Spleen (tissue), 11 donors: ENCODE measurements at regions not wholly inside any gene's neighbourhood (a gene's known extent, or its start where the extent isn't known, plus 50 kb on each side); places are given as distances from the start of the nearest gene placed in this dataset.

ENCODE experiments used
- DNase-seq: peaks from one replicate; pipeline ENCODE4 v3.0.0-alpha.2; 2020
- H3K27ac ChIP-seq, 8 donors: fragments of 200-600 bp; sonication (generic) in 7 of 8; 1 replicate in 4 of 8; 2 replicates in 4 of 8; pipeline versions ENCODE4 v1.5.0 to v1.8.0; 2016 to 2021; ENCODE audit warnings: inconsistent platforms in 4 of 8, mild to moderate bottlenecking in 4 of 8, moderate library complexity in 1 of 8
- H3K27me3 ChIP-seq, 7 donors: fragments of 200-600 bp; sonication (generic) in 6 of 7; replicated peaks in 1 of 7; 1 replicate in 4 of 7; 2 replicates in 3 of 7; pipeline versions ENCODE4 v1.5.0 to v1.8.0; 2016 to 2021; ENCODE audit warnings: inconsistent platforms in 3 of 7, mild to moderate bottlenecking in 1 of 7
- H3K36me3 ChIP-seq, 6 donors: fragments of 200-600 bp; sonication (generic) in 5 of 6; 1 replicate in 4 of 6; 2 replicates in 2 of 6; pipeline versions ENCODE4 v1.5.0 to v1.8.0; 2016 to 2021; ENCODE audit warnings: inconsistent platforms in 2 of 6
- H3K4me1 ChIP-seq, 6 donors: fragments of 200-600 bp; sonication (generic) in 5 of 6; 1 replicate in 3 of 6; 2 replicates in 3 of 6; pipeline versions ENCODE4 v1.5.0 to v1.8.0; 2016 to 2021; ENCODE audit warnings: inconsistent platforms in 3 of 6
- H3K4me3 ChIP-seq, 8 donors: fragments of 200-600 bp; sonication (generic) in 7 of 8; 1 replicate in 4 of 8; 2 replicates in 4 of 8; pipeline versions ENCODE4 v1.5.0 to v1.8.0; 2016 to 2021; ENCODE audit warnings: inconsistent platforms in 4 of 8, mild to moderate bottlenecking in 4 of 8, moderate library complexity in 2 of 8
- H3K9me3 ChIP-seq, 8 donors: fragments of 200-600 bp; sonication (generic) in 7 of 8; 1 replicate in 4 of 8; 2 replicates in 4 of 8; pipeline versions ENCODE4 v1.5.0 to v1.8.0; 2016 to 2021; ENCODE audit warnings: inconsistent platforms in 4 of 8
- POLR2A ChIP-seq, 3 donors: fragments of 450-650 bp; IDR thresholded peaks; one replicate each; pipeline ENCODE4 v1.5.1; 2017; ENCODE audit warnings: antibody characterized with exemption in 3 of 3, mild to moderate bottlenecking in 1 of 3
- POLR2AphosphoS5 ChIP-seq, 3 donors: sonication (generic); formaldehyde crosslinking; IDR thresholded peaks; one replicate each; pipeline ENCODE4 v1.5.1; 2017; ENCODE audit warnings: antibody characterized with exemption in 3 of 3
- WGBS, 5 donors: extraction: QIAGEN DNeasy Blood & Tissue Kit in 3 of 5; methylation state at CpG; one replicate each; pipeline versions ENCODE4 v1.1.5 to v1.1.7; 2013 to 2018; 5-methylcytosine and 5-hydroxymethylcytosine counted together
- intact Hi-C: fragments of 100-400 bp; cut with DNase I; formaldehyde crosslinking; loops from one replicate; pipeline ENCODE4 v1.15.0; 2023; ENCODE audit warnings: low total_unique reads
- TF ChIP-seq, protein P1 (sequence below), 11 experiments: fragments of 200-600 bp in 7 of 11; fragments of 450-650 bp in 4 of 11; sonication (generic) in 4 of 11; IDR thresholded peaks in 8 of 11; conservative IDR thresholded peaks in 3 of 11; 1 replicate in 7 of 11; 2 replicates in 4 of 11; pipeline versions ENCODE4 v1.4.0 to v1.8.0; 2016 to 2021; ENCODE audit warnings: antibody characterized with exemption in 11 of 11, inconsistent platforms in 4 of 11, mild to moderate bottlenecking in 1 of 11
- donor health status: healthy with polysubstance abuse.
- donor health status: DM: no; HTN: no; CAD: no; lungs with moderate emphysema.
- donor health status: DM: no; HTN: no; CAD: no.
- donor health status: Bipolar disorder and iron deficiency.
- donor health status: healthy.
- donor health status: DM: no; HTN: no; CAD: no.
- donor health status: DM: yes; HTN: yes; CAD: no.

DNA sequence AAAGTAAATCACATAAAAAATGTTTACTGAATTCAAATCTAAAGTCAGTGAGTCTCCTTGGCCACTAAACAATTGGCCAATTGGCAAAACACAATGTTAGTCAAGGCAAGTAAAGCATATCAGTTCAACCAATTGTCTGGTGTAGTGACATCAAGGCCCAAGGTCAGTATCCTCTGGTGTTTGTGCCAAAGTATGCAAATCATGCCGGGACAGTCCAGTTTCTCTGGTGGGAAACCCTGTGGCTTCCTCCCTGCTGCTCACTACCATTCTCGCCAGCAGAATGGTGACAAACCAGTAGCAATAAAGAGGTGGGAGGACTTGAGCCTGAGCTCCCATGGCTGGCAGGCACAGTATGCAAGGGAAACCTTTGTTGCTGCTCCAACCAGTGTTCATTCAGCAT, 314.9 kb upstream of the FGF13 start:
- H3K36me3 ChIP-seq: no peaks in the 10 kb centered on the region
- no peaks in the 10 kb centered on the region for H3K9me3 ChIP-seq
- DNase-seq: no peak
- TF ChIP-seq POLR2AphosphoS5 (IDR thresholded peaks at IDR 0.05): no peak
- no peak for TF ChIP-seq POLR2A (IDR thresholded peaks at IDR 0.05)
- TF ChIP-seq, protein P1, sequence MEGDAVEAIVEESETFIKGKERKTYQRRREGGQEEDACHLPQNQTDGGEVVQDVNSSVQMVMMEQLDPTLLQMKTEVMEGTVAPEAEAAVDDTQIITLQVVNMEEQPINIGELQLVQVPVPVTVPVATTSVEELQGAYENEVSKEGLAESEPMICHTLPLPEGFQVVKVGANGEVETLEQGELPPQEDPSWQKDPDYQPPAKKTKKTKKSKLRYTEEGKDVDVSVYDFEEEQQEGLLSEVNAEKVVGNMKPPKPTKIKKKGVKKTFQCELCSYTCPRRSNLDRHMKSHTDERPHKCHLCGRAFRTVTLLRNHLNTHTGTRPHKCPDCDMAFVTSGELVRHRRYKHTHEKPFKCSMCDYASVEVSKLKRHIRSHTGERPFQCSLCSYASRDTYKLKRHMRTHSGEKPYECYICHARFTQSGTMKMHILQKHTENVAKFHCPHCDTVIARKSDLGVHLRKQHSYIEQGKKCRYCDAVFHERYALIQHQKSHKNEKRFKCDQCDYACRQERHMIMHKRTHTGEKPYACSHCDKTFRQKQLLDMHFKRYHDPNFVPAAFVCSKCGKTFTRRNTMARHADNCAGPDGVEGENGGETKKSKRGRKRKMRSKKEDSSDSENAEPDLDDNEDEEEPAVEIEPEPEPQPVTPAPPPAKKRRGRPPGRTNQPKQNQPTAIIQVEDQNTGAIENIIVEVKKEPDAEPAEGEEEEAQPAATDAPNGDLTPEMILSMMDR (IDR thresholded peaks at IDR 0.05 in 8 of 11, conservative IDR thresholded peaks at IDR 0.05 in 3 of 11): no peak
- no peaks in the 10 kb centered on the region for H3K27me3 ChIP-seq
- no peak overlapping the region for H3K4me3 ChIP-seq
- no peaks in the 10 kb centered on the region for H3K4me1 ChIP-seq
- H3K27ac ChIP-seq: no peak overlapping the region
- intact Hi-C loops: no loop called here
- 57 to 89% (median 79%) methylated on average over 2 of the region's 2 CpGs for WGBS, 5 donors

DNA sequence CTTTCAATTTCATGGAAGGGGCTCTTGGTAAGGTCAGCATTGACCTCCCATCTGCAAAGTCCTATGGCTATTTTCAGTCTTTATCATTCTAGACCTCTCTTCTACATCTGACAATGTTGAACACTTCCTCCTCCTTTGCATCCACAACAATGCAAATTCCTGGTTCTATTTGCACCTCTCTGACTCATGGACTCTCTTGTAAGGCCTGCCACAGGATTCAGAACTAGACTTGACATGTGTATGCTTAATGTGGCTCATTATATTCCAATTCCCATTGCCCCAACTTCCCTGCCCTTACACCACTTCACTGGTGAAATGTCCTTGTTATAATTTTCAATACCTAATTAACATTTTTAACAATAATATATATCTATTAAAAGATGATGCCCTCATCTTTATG, 314.3 kb upstream of the FGF13 start:
- intact Hi-C loops: no loop called here
- Histone ChIP-seq H3K27ac (no peak overlapping the region), H3K4me1 (no peaks in the 10 kb centered on the region), H3K27me3 (no peaks in the 10 kb centered on the region), H3K36me3 (no peaks in the 10 kb centered on the region), H3K9me3 (no peaks in the 10 kb centered on the region), H3K4me3 (no peak overlapping the region)
- no peak for TF ChIP-seq POLR2AphosphoS5 (IDR thresholded peaks at IDR 0.05)
- TF ChIP-seq POLR2A (IDR thresholded peaks at IDR 0.05): no peak
- TF ChIP-seq, protein P1 (IDR thresholded peaks at IDR 0.05 in 8 of 11, conservative IDR thresholded peaks at IDR 0.05 in 3 of 11): no peak
- no peak for DNase-seq

DNA sequence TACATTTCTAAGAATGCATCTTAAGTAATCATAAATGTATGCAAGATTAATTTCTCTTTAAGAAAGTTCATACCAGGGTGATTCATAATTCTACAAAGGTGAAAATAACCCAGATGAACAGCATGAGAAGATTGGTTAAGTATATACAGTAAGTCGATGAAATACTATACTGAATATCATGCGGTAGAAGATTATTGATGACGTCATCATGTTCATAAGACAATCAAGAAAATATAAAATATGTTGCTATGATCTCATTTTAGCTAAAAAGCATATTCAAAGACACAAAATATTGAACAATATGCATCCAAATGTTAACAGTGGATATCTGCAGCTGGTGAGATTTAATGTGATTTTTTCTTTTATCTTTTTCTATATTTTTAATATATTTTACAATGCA, 312.0 kb upstream of the FGF13 start:
- DNase-seq: no peak
- WGBS, 5 donors: 74 to 93% (median 91%) methylated on average over 3 of the region's 3 CpGs
- Histone ChIP-seq H3K27me3 (no peaks in the 10 kb centered on the region), H3K9me3 (no peaks in the 10 kb centered on the region), H3K36me3 (no peaks in the 10 kb centered on the region), H3K4me1 (no peaks in the 10 kb centered on the region), H3K27ac (no peak overlapping the region), H3K4me3 (no peak overlapping the region)
- intact Hi-C loops: no loop called here
- no peak for TF ChIP-seq POLR2AphosphoS5 (IDR thresholded peaks at IDR 0.05)
- TF ChIP-seq, protein P1 (IDR thresholded peaks at IDR 0.05 in 8 of 11, conservative IDR thresholded peaks at IDR 0.05 in 3 of 11): no peak
- no peak for TF ChIP-seq POLR2A (IDR thresholded peaks at IDR 0.05)

DNA sequence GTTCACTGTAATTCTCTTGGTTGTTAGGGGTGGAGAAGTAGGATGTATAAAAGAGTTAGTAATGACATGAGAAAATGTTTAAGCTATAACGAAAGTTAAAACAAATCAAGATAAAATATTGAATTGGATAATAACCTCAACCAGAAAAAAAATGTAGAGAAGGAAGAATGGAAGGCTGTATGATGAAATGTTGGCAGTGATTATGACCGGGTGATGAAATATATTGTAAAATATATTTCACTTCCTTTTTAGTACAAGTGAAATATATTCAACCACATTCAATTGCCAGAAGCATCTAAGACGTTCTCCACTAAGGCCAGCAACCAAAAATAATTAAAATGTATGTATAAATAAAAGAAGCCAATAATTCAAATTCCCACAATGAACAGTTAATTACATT, 309.3 kb upstream of the FGF13 start:
- intact Hi-C loops: no loop called here
- Histone ChIP-seq H3K4me1 (no peaks in the 10 kb centered on the region), H3K27ac (no peak overlapping the region), H3K36me3 (no peaks in the 10 kb centered on the region), H3K9me3 (peaks cover 0 to 8% (median 3%) of the 10 kb centered on the region in 8 donors), H3K4me3 (no peak overlapping the region), H3K27me3 (no peaks in the 10 kb centered on the region)
- DNase-seq: no peak
- 33 to 63% (median 47%) methylated on average over 3 of the region's 3 CpGs for WGBS, 5 donors
- TF ChIP-seq, protein P1 (IDR thresholded peaks at IDR 0.05 in 8 of 11, conservative IDR thresholded peaks at IDR 0.05 in 3 of 11): no peak
- TF ChIP-seq POLR2AphosphoS5 (IDR thresholded peaks at IDR 0.05) (no peak), POLR2A (IDR thresholded peaks at IDR 0.05) (no peak)
